Right atrium auricular region (tissue), 2 donors: ENCODE measurements at regions not wholly inside any gene's neighbourhood (a gene's known extent, or its start where the extent isn't known, plus 50 kb on each side); places are given as distances from the start of the nearest gene placed in this dataset.

Source experiments
- DNase-seq: peaks from one replicate; pipeline ENCODE4 v3.0.0-alpha.2; 2019; ENCODE audit warnings: low spot score
- H3K27ac ChIP-seq, 2 donors: fragments of 200-600 bp; sonication (generic); 1 replicate in 1 of 2; 2 replicates in 1 of 2; pipeline ENCODE4 v1.5.1; 2016 to 2019
- H3K27me3 ChIP-seq, 2 donors: fragments of 200-600 bp; sonication (generic); one replicate each; pipeline versions ENCODE4 v1.5.1 to v1.6.0; 2017 to 2019
- H3K36me3 ChIP-seq: fragments of 200-600 bp; sonication (generic); one replicate; pipeline ENCODE4 v1.5.1; 2016
- H3K4me1 ChIP-seq, 2 donors: fragments of 200-600 bp; sonication (generic); one replicate each; pipeline versions ENCODE4 v1.5.1 to v1.6.0; 2017 to 2019
- H3K4me3 ChIP-seq, 2 donors: fragments of 200-600 bp; sonication (generic); 1 replicate in 1 of 2; 2 replicates in 1 of 2; pipeline ENCODE4 v1.5.1; 2017 to 2019; ENCODE audit warnings: mild to moderate bottlenecking in 1 of 2, moderate library complexity in 1 of 2
- H3K9me3 ChIP-seq, 2 donors: fragments of 200-600 bp; sonication (generic); one replicate each; pipeline ENCODE4 v1.5.1; 2019
- CTCF ChIP-seq, 2 donors: fragments of 200-600 bp; sonication (generic); IDR thresholded peaks; one replicate each; pipeline ENCODE4 v1.5.1; 2019; ENCODE audit warnings: antibody characterized with exemption in 2 of 2

- TF ChIP-seq CTCF (IDR thresholded peaks at IDR 0.05), result no peak
- H3K27me3 ChIP-seq, result no peaks in the 10 kb centered on the region
Measured at GRCh38 chr2:67686254-67686653, 289.1 kb downstream of the ETAA1 start.

GRCh38 chr2:67689186-67689585 lies 292.1 kb downstream of the ETAA1 start:
- Histone ChIP-seq H3K4me3 (no peak overlapping the region), H3K27me3 (no peaks in the 10 kb centered on the region), H3K4me1 (no peaks in the 10 kb centered on the region), H3K9me3 (no peaks in the 10 kb centered on the region), H3K36me3 (no peaks in the 10 kb centered on the region), H3K27ac (no peak overlapping the region)
- no peak for DNase-seq
- no peak for TF ChIP-seq CTCF (IDR thresholded peaks at IDR 0.05)

More at GRCh38 chr2:67686254-67686653, 289.1 kb downstream of the ETAA1 start:
- Histone ChIP-seq H3K4me1 (no peaks in the 10 kb centered on the region), H3K9me3 (no peaks in the 10 kb centered on the region), H3K4me3 (no peak overlapping the region), H3K27ac (no peak overlapping the region), H3K36me3 (no peaks in the 10 kb centered on the region)
- DNase-seq, result no peak

- H3K27ac ChIP-seq, result no peak overlapping the region
- no peak for TF ChIP-seq CTCF (IDR thresholded peaks at IDR 0.05)
- H3K27me3 ChIP-seq, result no peaks in the 10 kb centered on the region
- no peaks in the 10 kb centered on the region for H3K36me3 ChIP-seq
- H3K9me3 ChIP-seq, result no peaks in the 10 kb centered on the region
- no peaks in the 10 kb centered on the region for H3K4me1 ChIP-seq
- H3K4me3 ChIP-seq, result no peak overlapping the region
- DNase-seq, result no peak
Measured at GRCh38 chr2:67689651-67690050, 292.5 kb downstream of the ETAA1 start.

GRCh38 chr2:67694445-67694844 lies 297.3 kb downstream of the ETAA1 start:
- Histone ChIP-seq H3K9me3 (no peaks in the 10 kb centered on the region), H3K27ac (no peak overlapping the region), H3K36me3 (no peaks in the 10 kb centered on the region), H3K4me1 (no peaks in the 10 kb centered on the region), H3K27me3 (no peaks in the 10 kb centered on the region), H3K4me3 (no peak overlapping the region)
- no peak for TF ChIP-seq CTCF (IDR thresholded peaks at IDR 0.05)
- DNase-seq, result no peak

- Histone ChIP-seq H3K9me3 (no peaks in the 10 kb centered on the region), H3K27ac (no peak overlapping the region), H3K36me3 (no peaks in the 10 kb centered on the region), H3K4me3 (no peak overlapping the region), H3K27me3 (no peaks in the 10 kb centered on the region), H3K4me1 (no peaks in the 10 kb centered on the region)
- DNase-seq, result no peak
- no peak for TF ChIP-seq CTCF (IDR thresholded peaks at IDR 0.05)
Measured at GRCh38 chr2:67701011-67701410, 303.9 kb downstream of the ETAA1 start.

- H3K27ac ChIP-seq, result no peak overlapping the region
- H3K36me3 ChIP-seq, result no peaks in the 10 kb centered on the region
- H3K4me1 ChIP-seq, result no peaks in the 10 kb centered on the region
- DNase-seq, result no peak
- no peaks in the 10 kb centered on the region for H3K9me3 ChIP-seq
- no peak for TF ChIP-seq CTCF (IDR thresholded peaks at IDR 0.05)
- H3K27me3 ChIP-seq, result no peaks in the 10 kb centered on the region
- no peak overlapping the region for H3K4me3 ChIP-seq
Measured at GRCh38 chr2:67702284-67702683, 305.2 kb downstream of the ETAA1 start.
